Neural cell (in vitro differentiated cells): ENCODE measurements at regions not wholly inside any gene's neighbourhood (a gene's known extent, or its start where the extent isn't known, plus 50 kb on each side); places are given as distances from the start of the nearest gene placed in this dataset.

Experiments used
- H2AFZ ChIP-seq: fragments of 200-600, 300-800 bp; sonication (generic), shearing (Covaris generic); 2 replicates; pipeline ENCODE4 v1.6.0; 2014; ENCODE audit warnings: low read depth, mild to moderate bottlenecking, antibody characterized with exemption, low read length, moderate library complexity
- H3F3A ChIP-seq: fragments of 200-600 bp; shearing (Covaris generic); 2 replicates; pipeline ENCODE4 v1.6.1; 2016; ENCODE audit warnings: mild to moderate bottlenecking, moderate library complexity, mixed read lengths, antibody characterized with exemption, low read length; ENCODE audit not compliant: insufficient read depth, poor library complexity, severe bottlenecking
- H3K27ac ChIP-seq: fragments of 200-600, 300-800 bp; sonication (generic), shearing (Covaris generic); 2 replicates; pipeline ENCODE4 v1.5.1; 2014; ENCODE audit warnings: mild to moderate bottlenecking, low read length, moderate library complexity
- H3K27me3 ChIP-seq: fragments of 300-800, 200-600 bp; sonication (generic), shearing (Covaris generic); 2 replicates; pipeline ENCODE4 v1.6.0; 2014; ENCODE audit warnings: mild to moderate bottlenecking, low read depth, low read length, moderate library complexity; ENCODE audit not compliant: insufficient read depth
- H3K36me3 ChIP-seq: fragments of 300-800, 200-600 bp; sonication (generic), shearing (Covaris generic); 2 replicates; pipeline ENCODE4 v1.5.1; 2014; ENCODE audit warnings: mild to moderate bottlenecking, antibody characterized with exemption, low read length, moderate library complexity; ENCODE audit not compliant: insufficient read depth
- H3K4me2 ChIP-seq: fragments of 300-800, 200-600 bp; sonication (generic), shearing (Covaris generic); 2 replicates; pipeline ENCODE4 v1.6.0; 2014; ENCODE audit warnings: mild to moderate bottlenecking, low read length
- H3K4me3 ChIP-seq: fragments of 300-800, 200-600 bp; sonication (generic), shearing (Covaris generic); 2 replicates; pipeline ENCODE4 v1.5.1; 2014; ENCODE audit warnings: mild to moderate bottlenecking, low read length, moderate library complexity
- H3K79me2 ChIP-seq: fragments of 200-600 bp; shearing (Covaris generic); replicated peaks from 2 replicates; pipeline ENCODE4 v1.6.0; 2014; ENCODE audit warnings: mild to moderate bottlenecking, low read length, moderate library complexity; ENCODE audit not compliant: insufficient read depth
- H3K9ac ChIP-seq: fragments of 300-800, 200-600 bp; sonication (generic), shearing (Covaris generic); 2 replicates; pipeline ENCODE4 v1.6.1; 2016; ENCODE audit warnings: mild to moderate bottlenecking, low read length, mixed read lengths
- H3K9me2 ChIP-seq: fragments of 200-600 bp; shearing (Covaris generic); 2 replicates; pipeline ENCODE4 v1.6.1; 2016; ENCODE audit warnings: mild to moderate bottlenecking, low read length, mixed read lengths; ENCODE audit not compliant: insufficient read depth
- H3K9me3 ChIP-seq: fragments of 200-600, 300-800 bp; sonication (generic), shearing (Covaris generic); 2 replicates; pipeline ENCODE4 v1.6.1; 2016; ENCODE audit warnings: mild to moderate bottlenecking, mixed run types, low read length, moderate library complexity, mixed read lengths
- H4K20me1 ChIP-seq: fragments of 200-600 bp; shearing (Covaris generic); 2 replicates; pipeline ENCODE4 v1.6.1; 2016; ENCODE audit warnings: mild to moderate bottlenecking, mixed run types; ENCODE audit not compliant: insufficient read depth
- EP300 ChIP-seq: fragments of 450-650 bp; conservative IDR thresholded peaks from 2 replicates; pipeline ENCODE4 v1.6.1; 2014; ENCODE audit warnings: antibody characterized with exemption, mild to moderate bottlenecking, moderate library complexity; ENCODE audit not compliant: poor library complexity, severe bottlenecking
- EZH2 ChIP-seq: fragments of 200-600, 300-800 bp; shearing (Covaris generic), sonication (generic); IDR thresholded peaks from 2 replicates; pipeline ENCODE4 v1.6.1; 2014; ENCODE audit warnings: antibody characterized with exemption, low read length, borderline replicate concordance, mild to moderate bottlenecking; ENCODE audit not compliant: insufficient read depth, poor library complexity, severe bottlenecking
- MXI1 ChIP-seq: fragments of 450-650 bp; conservative IDR thresholded peaks from 2 replicates; pipeline ENCODE4 v1.6.1; 2014; ENCODE audit warnings: antibody characterized with exemption, mild to moderate bottlenecking; ENCODE audit not compliant: poor library complexity, severe bottlenecking
- POLR2AphosphoS5 ChIP-seq: IDR thresholded peaks from 2 replicates; pipeline ENCODE4 v1.6.1; 2012
- RAD21 ChIP-seq: fragments of 450-650 bp; conservative IDR thresholded peaks from 2 replicates; pipeline ENCODE4 v1.6.1; 2014; ENCODE audit warnings: antibody characterized with exemption, mild to moderate bottlenecking, moderate library complexity
- SMC3 ChIP-seq: fragments of 450-650 bp; conservative IDR thresholded peaks from 2 replicates; pipeline ENCODE4 v1.6.1; 2014; ENCODE audit warnings: antibody characterized with exemption, mild to moderate bottlenecking, moderate library complexity; ENCODE audit not compliant: poor library complexity
- TAF1 ChIP-seq: IDR thresholded peaks from 2 replicates; pipeline ENCODE4 v1.6.1; 2012; ENCODE audit warnings: low read depth
- TF ChIP-seq, protein P1 (sequence below): fragments of 450-650 bp; IDR thresholded peaks from 2 replicates; pipeline ENCODE4 v1.5.1; 2014; ENCODE audit warnings: antibody characterized with exemption, mild to moderate bottlenecking, moderate library complexity; ENCODE audit not compliant: poor library complexity, severe bottlenecking
- TF ChIP-seq, protein P2 (sequence below): IDR thresholded peaks from 2 replicates; pipeline ENCODE4 v1.6.1; 2012; ENCODE audit warnings: borderline replicate concordance

GRCh38 chr7:13792208-13792607 is 197.3 kb downstream of the ETV1 start:
- no peak overlapping the region for H3K4me3 ChIP-seq
- H3K9ac ChIP-seq, result no peak overlapping the region
- no peaks in the 10 kb centered on the region for H3K36me3 ChIP-seq
- H3K9me2 ChIP-seq, result no peaks in the 10 kb centered on the region
- H3K27me3 ChIP-seq, result no peaks in the 10 kb centered on the region
- TF ChIP-seq, protein P1, sequence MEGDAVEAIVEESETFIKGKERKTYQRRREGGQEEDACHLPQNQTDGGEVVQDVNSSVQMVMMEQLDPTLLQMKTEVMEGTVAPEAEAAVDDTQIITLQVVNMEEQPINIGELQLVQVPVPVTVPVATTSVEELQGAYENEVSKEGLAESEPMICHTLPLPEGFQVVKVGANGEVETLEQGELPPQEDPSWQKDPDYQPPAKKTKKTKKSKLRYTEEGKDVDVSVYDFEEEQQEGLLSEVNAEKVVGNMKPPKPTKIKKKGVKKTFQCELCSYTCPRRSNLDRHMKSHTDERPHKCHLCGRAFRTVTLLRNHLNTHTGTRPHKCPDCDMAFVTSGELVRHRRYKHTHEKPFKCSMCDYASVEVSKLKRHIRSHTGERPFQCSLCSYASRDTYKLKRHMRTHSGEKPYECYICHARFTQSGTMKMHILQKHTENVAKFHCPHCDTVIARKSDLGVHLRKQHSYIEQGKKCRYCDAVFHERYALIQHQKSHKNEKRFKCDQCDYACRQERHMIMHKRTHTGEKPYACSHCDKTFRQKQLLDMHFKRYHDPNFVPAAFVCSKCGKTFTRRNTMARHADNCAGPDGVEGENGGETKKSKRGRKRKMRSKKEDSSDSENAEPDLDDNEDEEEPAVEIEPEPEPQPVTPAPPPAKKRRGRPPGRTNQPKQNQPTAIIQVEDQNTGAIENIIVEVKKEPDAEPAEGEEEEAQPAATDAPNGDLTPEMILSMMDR, result no peak
- TF ChIP-seq SMC3 (no peak), TAF1 (no peak), POLR2AphosphoS5 (no peak), EZH2 (no peak), RAD21 (no peak), EP300 (no peak), MXI1 (no peak)
- TF ChIP-seq, protein P2, sequence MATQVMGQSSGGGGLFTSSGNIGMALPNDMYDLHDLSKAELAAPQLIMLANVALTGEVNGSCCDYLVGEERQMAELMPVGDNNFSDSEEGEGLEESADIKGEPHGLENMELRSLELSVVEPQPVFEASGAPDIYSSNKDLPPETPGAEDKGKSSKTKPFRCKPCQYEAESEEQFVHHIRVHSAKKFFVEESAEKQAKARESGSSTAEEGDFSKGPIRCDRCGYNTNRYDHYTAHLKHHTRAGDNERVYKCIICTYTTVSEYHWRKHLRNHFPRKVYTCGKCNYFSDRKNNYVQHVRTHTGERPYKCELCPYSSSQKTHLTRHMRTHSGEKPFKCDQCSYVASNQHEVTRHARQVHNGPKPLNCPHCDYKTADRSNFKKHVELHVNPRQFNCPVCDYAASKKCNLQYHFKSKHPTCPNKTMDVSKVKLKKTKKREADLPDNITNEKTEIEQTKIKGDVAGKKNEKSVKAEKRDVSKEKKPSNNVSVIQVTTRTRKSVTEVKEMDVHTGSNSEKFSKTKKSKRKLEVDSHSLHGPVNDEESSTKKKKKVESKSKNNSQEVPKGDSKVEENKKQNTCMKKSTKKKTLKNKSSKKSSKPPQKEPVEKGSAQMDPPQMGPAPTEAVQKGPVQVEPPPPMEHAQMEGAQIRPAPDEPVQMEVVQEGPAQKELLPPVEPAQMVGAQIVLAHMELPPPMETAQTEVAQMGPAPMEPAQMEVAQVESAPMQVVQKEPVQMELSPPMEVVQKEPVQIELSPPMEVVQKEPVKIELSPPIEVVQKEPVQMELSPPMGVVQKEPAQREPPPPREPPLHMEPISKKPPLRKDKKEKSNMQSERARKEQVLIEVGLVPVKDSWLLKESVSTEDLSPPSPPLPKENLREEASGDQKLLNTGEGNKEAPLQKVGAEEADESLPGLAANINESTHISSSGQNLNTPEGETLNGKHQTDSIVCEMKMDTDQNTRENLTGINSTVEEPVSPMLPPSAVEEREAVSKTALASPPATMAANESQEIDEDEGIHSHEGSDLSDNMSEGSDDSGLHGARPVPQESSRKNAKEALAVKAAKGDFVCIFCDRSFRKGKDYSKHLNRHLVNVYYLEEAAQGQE, result no peak
- no peak overlapping the region for H3K4me2 ChIP-seq
- H3K79me2 ChIP-seq, result no peaks in the 10 kb centered on the region
- no peak overlapping the region for H3K27ac ChIP-seq
- no peaks in the 10 kb centered on the region for H3F3A ChIP-seq
- no peaks in the 10 kb centered on the region for H3K9me3 ChIP-seq
- no peaks in the 10 kb centered on the region for H4K20me1 ChIP-seq
- no peak overlapping the region for H2AFZ ChIP-seq

DNA sequence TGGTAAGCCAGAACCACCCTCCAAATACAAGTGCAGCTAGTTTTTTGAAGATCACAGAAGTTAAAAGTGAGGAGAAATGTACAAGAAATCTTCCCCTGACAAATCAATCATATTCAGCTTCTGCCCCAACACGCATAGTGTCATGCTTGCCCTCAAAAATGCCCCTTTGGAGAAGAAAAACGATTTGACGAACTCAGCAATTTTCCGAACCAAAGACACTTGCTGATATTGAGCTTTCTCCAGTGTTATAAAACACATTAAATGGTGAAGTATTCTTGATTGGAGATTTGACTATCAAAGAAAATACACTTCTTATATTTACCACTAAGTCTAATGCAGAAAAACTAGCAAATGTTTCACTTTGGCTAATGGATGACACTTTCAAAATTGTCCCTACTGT is 195.5 kb downstream of the ETV1 start:
- Histone ChIP-seq H3K9ac (no peak overlapping the region), H3K9me2 (no peaks in the 10 kb centered on the region), H3K27me3 (no peaks in the 10 kb centered on the region), H3K36me3 (no peaks in the 10 kb centered on the region), H3K79me2 (no peaks in the 10 kb centered on the region), H4K20me1 (no peaks in the 10 kb centered on the region), H3K4me2 (no peak overlapping the region), H3K4me3 (no peak overlapping the region), H3F3A (no peaks in the 10 kb centered on the region), H2AFZ (no peak overlapping the region), H3K9me3 (no peaks in the 10 kb centered on the region), H3K27ac (no peak overlapping the region)
- TF ChIP-seq RAD21 (no peak), TAF1 (no peak), POLR2AphosphoS5 (no peak), MXI1 (no peak), SMC3 (no peak), EZH2 (no peak), EP300 (no peak)
- TF ChIP-seq, protein P1, result no peak
- TF ChIP-seq, protein P2, result no peak
